ENCODE measurements at regions not wholly inside any gene's neighbourhood (a gene's known extent, or its start where the extent isn't known, plus 50 kb on each side); places are given as distances from the start of the nearest gene placed in this dataset.

DNA sequence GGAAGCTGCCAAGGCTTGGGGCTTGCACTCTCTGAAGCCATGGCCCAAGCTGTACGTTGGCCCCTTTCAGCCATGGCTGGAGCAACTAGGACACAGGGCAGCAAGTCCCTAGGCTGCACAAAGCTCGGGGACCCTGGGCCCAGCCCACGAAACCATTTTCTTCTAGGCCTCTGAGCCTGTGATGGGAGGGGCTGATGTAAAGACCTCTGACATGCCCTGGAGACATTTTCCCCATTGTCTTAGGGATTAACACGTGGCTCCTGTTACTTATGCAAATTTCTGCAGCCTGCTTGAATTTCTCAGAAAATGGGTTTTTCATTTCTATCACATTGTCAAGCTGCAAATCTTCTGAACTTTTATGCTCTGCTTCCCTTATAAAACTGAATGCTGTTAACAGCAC lies 83.0 kb upstream of the DAP start:
- Mint-ChIP-seq H3K4me1 (no peaks in the 10 kb centered on the region), H3K36me3 (no peaks in the 10 kb centered on the region), H3K27me3 (peaks cover 20% of the 10 kb centered on the region), H3K9me3 (peaks cover 14% of the 10 kb centered on the region), H3K4me3 (no peak overlapping the region), H3K27ac (no peak overlapping the region)
- no peak for DNase-seq

DNA sequence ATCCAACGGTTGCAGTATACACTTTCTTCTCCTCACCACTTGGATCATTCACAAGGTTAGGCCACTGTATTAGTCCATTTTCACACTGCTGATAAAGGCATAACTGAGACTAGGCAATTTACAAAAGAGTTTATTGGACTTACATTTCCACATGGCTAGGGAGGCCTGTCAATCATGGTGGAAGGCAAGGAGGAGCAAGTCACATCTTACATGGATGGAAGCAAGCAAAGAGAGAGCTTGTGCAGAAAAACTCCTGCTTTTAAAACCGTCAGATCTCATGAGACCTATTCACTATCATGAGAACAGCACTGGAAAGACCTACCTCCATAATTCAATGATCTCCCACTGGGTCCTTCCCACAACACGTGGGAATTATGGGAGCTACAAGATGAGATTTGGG lies 81.8 kb upstream of the DAP start:
- DNase-seq, result no peak
- H3K9me3 Mint-ChIP-seq, result peaks cover 10% of the 10 kb centered on the region
- H3K4me3 Mint-ChIP-seq, result no peak overlapping the region
- H3K27ac Mint-ChIP-seq, result no peak overlapping the region
- peaks cover 20% of the 10 kb centered on the region for H3K27me3 Mint-ChIP-seq
- no peaks in the 10 kb centered on the region for H3K36me3 Mint-ChIP-seq
- H3K4me1 Mint-ChIP-seq, result no peaks in the 10 kb centered on the region

DNA sequence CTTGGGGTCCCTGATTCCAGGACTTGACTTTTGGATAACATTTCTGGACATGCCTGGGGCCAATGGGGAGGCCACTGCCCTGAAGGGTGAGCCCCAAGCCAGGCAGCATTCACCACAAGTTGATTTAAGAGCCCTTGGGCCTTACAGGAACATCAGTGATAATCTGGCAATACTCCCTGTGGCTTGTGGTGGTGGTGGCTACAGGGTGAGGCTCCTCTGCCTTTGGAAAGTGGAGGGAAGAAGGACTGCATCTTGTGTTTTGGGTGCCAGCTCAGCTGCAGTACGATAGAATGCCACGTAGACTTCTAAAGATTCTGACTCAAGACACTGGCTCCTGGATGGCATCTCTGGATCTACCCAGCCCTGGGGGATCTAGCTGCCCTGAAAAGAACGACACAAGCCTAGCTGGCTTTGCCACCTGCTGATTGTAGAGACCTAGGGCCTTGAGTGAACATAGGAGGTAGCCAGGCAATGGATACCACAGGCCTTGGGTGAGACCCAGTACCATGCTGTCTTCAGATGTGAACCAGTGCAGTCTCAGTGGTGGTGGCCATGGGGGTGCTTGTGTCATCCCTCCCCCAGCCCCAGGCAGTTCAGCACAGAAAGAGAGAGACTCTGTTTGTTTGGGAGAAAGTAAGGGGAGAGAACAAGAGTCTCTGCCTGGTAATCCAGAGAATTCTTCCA lies 79.0 kb upstream of the DAP start:
- no peak for DNase-seq
- H3K27me3 Mint-ChIP-seq, result peaks cover 19% of the 10 kb centered on the region
- no peak overlapping the region for H3K4me3 Mint-ChIP-seq
- no peaks in the 10 kb centered on the region for H3K4me1 Mint-ChIP-seq
- no peak overlapping the region for H3K27ac Mint-ChIP-seq
- H3K36me3 Mint-ChIP-seq, result no peaks in the 10 kb centered on the region
- peaks cover 9% of the 10 kb centered on the region for H3K9me3 Mint-ChIP-seq

DNA sequence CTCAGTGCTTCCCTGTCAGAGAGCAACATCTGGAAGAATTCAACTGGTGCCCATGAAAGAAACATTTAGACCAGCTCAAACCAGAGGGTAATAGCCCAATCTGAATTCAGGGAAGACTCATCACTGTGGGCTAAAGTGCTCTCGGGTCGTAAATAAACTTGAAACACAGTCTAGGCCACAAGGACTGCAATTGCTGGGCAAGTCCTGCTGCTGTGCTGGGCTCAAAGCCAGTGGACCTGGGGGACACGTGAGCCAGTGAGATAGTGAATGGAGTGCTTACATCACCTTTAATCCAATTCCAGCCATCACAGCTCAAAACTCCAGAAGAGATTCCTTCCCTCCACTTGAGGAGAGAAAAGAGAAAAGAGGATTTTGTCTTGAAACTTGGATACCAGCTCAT lies 78.1 kb upstream of the DAP start:
- DNase-seq, result no peak
- peaks cover 11% of the 10 kb centered on the region for H3K27me3 Mint-ChIP-seq
- H3K4me3 Mint-ChIP-seq, result no peak overlapping the region
- no peaks in the 10 kb centered on the region for H3K36me3 Mint-ChIP-seq
- peaks cover 5% of the 10 kb centered on the region for H3K9me3 Mint-ChIP-seq
- H3K27ac Mint-ChIP-seq, result no peak overlapping the region
- H3K4me1 Mint-ChIP-seq, result no peaks in the 10 kb centered on the region

DNA sequence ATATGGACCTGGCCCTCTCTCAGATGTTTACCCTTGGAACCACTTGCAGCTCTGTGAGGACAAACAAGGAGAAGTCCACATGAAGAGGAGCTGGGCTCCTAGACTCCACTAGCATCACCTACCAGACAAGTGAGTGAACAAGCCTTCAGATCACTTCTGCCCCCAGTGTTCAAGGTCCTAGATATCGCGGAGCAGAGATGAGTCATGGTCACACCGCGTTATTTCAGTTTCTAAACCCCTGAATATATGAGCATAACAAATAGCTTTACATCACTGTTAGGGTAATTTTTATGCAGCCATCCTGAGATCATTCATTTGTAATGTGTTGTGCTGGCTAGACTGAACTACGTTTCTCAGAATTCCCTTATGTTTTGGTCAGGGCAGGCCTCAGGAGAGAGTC lies 77.0 kb upstream of the DAP start:
- Mint-ChIP-seq H3K36me3 (no peaks in the 10 kb centered on the region), H3K9me3 (no peaks in the 10 kb centered on the region), H3K27me3 (peaks cover 11% of the 10 kb centered on the region), H3K4me3 (no peak overlapping the region), H3K4me1 (no peaks in the 10 kb centered on the region), H3K27ac (no peak overlapping the region)
- no peak for DNase-seq

DNA sequence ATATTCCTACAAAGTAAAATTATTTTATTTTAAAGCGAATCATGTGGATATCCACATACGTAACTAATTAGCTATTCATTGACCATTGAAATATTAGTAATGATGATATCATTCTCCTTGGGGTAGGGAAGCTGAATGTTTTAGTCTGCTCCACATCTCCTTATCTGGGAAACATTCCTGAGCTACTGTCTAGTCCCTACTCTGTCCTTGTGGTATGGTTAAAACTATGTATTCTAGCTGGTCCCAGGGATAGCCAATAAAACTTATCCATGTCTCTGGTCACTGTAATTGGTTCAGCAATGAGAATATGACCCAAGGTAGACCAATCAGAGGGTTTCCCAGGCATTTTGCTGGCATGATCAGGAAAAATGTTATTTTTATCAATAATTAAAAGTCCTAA lies 76.0 kb upstream of the DAP start:
- no peak for DNase-seq
- no peaks in the 10 kb centered on the region for H3K9me3 Mint-ChIP-seq
- H3K4me1 Mint-ChIP-seq, result no peaks in the 10 kb centered on the region
- H3K4me3 Mint-ChIP-seq, result no peak overlapping the region
- peaks cover 14% of the 10 kb centered on the region for H3K27me3 Mint-ChIP-seq
- no peak overlapping the region for H3K27ac Mint-ChIP-seq
- no peaks in the 10 kb centered on the region for H3K36me3 Mint-ChIP-seq

DNA sequence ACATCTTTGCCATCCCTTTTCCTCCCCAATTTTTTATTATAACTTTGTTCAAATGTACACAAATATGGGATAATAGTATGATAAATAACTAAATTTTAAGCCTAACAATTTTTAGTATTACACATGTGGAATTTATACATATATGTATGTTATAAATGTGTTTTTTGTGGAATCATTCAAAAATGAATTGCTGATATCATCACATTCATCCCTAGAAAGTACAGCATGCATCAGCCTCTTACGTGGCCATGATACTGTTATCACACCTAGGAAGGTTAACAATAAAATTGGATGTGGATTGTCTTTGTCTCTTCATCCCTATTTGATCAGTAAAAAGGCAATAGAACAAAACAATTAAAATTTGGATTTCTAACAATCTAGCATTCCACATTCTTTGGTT lies 73.7 kb upstream of the DAP start:
- no peaks in the 10 kb centered on the region for H3K4me1 Mint-ChIP-seq
- H3K4me3 Mint-ChIP-seq, result no peak overlapping the region
- H3K36me3 Mint-ChIP-seq, result no peaks in the 10 kb centered on the region
- no peak for DNase-seq
- H3K27me3 Mint-ChIP-seq, result peaks cover 3% of the 10 kb centered on the region
- no peaks in the 10 kb centered on the region for H3K9me3 Mint-ChIP-seq
- H3K27ac Mint-ChIP-seq, result no peak overlapping the region

DNA sequence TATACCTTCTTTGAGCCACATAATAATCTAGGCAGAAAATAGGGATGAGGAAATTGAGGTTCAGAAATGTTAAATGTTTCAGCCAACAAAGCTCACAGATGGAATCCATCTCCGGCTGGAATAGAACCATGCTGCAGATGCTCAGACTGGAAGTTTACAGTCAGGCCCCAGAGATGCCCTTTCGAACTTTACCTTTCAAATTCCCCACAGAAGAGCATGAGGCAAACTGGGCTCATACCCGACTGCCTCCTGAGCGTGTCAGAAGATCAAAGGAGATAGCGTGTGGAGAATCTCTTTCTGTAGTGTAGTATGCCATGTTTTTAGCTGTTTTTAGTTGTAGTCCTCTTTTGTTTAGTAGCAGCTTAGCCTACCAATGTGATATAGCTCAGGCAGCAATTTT lies 72.0 kb upstream of the DAP start:
- Mint-ChIP-seq H3K36me3 (no peaks in the 10 kb centered on the region), H3K27ac (no peak overlapping the region), H3K9me3 (no peaks in the 10 kb centered on the region), H3K4me1 (no peaks in the 10 kb centered on the region), H3K4me3 (no peak overlapping the region), H3K27me3 (peaks cover 3% of the 10 kb centered on the region)
- DNase-seq, result no peak

DNA sequence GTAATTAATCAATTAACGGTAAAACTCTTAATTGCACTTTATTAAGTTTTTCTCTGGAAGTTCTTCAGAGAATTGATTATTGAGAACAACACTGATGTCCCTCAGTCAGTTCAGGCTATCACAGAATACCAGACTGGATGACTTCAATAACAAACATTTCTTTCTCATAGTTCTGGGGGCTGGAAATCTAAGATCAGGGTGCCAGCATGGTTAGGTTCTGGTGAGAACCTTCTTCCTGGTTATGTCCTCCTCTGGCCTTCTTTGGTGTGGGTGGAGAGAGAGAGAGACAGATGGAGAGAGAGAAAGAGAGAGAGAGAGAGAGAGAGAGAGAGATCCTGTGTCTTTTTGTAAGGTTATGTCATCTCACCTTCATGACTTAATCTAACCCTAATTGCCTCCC lies 71.4 kb upstream of the DAP start:
- H3K36me3 Mint-ChIP-seq, result no peaks in the 10 kb centered on the region
- no peaks in the 10 kb centered on the region for H3K4me1 Mint-ChIP-seq
- no peaks in the 10 kb centered on the region for H3K9me3 Mint-ChIP-seq
- H3K27ac Mint-ChIP-seq, result no peak overlapping the region
- DNase-seq, result no peak
- no peak overlapping the region for H3K4me3 Mint-ChIP-seq
- H3K27me3 Mint-ChIP-seq, result peaks cover 3% of the 10 kb centered on the region

DNA sequence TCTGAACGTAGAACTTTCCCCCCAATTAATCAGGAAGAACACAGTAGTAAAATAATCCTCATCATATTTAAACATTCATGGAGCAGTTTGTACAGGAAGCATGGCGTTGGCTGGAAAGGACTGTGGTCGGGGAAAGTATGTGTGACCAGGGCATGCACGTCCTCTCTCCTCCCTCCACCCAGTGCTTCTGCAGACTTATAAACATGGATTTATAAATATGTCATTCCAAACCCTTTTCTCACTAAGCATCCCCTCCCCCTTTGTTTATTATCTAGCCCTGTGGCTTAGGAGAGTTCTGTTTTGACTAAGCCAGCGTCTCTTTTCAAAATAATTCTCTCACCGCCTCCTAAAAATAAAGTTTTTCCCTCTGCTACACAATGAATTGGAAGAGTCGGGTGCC lies 70.4 kb upstream of the DAP start:
- no peak for DNase-seq
- H3K4me3 Mint-ChIP-seq, result no peak overlapping the region
- no peak overlapping the region for H3K27ac Mint-ChIP-seq
- no peaks in the 10 kb centered on the region for H3K9me3 Mint-ChIP-seq
- no peaks in the 10 kb centered on the region for H3K4me1 Mint-ChIP-seq
- no peaks in the 10 kb centered on the region for H3K36me3 Mint-ChIP-seq
- peaks cover 3% of the 10 kb centered on the region for H3K27me3 Mint-ChIP-seq

DNA sequence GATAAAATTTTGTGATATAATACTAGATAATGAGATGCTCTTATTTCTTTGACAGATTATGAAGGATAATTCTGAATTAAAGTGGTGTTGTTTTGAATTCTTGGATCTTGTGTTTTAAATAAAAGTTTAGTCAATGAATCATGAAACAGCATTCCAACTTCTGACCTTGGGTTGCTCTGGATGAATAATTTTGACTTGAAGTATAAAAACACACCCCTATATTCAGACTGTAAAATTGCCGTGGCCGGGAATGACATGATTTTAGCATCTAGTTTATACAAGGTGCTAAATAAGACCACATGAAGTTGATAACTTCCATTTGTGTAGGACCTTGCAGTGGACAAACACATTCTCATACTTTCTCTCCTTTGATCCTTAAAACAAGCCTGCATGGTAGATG lies 67.2 kb upstream of the DAP start:
- no peak for DNase-seq
- Mint-ChIP-seq H3K4me3 (no peak overlapping the region), H3K27me3 (peaks cover 4% of the 10 kb centered on the region), H3K36me3 (no peaks in the 10 kb centered on the region), H3K9me3 (no peaks in the 10 kb centered on the region), H3K27ac (no peak overlapping the region), H3K4me1 (no peaks in the 10 kb centered on the region)

DNA sequence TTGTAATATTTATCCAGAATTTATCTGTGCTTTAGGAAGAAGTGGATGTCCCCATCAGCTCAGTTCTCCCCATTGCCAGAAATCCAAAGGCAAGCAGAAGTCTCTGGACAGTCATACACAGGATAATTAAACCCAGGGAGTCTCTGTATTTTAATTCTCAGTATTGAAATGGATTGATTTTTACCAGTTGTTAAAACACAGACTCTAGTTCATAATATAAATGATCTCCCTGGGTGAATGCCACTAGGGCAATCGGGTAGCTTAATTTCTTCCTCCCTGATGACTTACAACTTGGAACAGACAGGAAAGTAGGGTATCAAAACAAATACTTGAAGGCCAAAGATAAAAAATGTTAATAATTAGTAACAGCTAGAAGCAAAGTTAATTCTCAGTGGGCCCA lies 66.5 kb upstream of the DAP start:
- H3K27ac Mint-ChIP-seq, result no peak overlapping the region
- no peaks in the 10 kb centered on the region for H3K36me3 Mint-ChIP-seq
- peaks cover 9% of the 10 kb centered on the region for H3K27me3 Mint-ChIP-seq
- DNase-seq, result no peak
- no peak overlapping the region for H3K4me3 Mint-ChIP-seq
- no peaks in the 10 kb centered on the region for H3K9me3 Mint-ChIP-seq
- H3K4me1 Mint-ChIP-seq, result no peaks in the 10 kb centered on the region

DNA sequence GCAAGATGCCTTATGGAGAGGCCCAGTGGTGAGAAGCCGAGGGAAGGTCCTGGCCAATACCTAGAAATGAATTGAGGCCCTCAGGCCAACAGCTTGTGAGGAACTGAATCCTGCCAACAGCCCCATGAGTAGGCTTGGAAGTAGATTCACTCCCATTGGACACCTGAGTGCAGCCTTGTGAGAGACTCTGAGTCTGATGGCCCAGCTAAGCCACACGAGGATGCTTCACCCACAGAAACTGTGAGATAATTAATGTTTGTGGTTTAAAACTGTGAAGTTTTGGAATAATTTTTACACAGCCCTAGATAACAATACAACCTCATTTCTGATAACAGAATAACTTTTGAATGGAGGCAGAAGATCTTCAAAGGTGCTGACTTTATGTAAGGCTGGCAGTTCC lies 65.9 kb upstream of the DAP start:
- no peak for DNase-seq
- Mint-ChIP-seq H3K4me1 (no peaks in the 10 kb centered on the region), H3K27me3 (peaks cover 12% of the 10 kb centered on the region), H3K36me3 (no peaks in the 10 kb centered on the region), H3K27ac (no peak overlapping the region), H3K9me3 (no peaks in the 10 kb centered on the region), H3K4me3 (no peak overlapping the region)

DNA sequence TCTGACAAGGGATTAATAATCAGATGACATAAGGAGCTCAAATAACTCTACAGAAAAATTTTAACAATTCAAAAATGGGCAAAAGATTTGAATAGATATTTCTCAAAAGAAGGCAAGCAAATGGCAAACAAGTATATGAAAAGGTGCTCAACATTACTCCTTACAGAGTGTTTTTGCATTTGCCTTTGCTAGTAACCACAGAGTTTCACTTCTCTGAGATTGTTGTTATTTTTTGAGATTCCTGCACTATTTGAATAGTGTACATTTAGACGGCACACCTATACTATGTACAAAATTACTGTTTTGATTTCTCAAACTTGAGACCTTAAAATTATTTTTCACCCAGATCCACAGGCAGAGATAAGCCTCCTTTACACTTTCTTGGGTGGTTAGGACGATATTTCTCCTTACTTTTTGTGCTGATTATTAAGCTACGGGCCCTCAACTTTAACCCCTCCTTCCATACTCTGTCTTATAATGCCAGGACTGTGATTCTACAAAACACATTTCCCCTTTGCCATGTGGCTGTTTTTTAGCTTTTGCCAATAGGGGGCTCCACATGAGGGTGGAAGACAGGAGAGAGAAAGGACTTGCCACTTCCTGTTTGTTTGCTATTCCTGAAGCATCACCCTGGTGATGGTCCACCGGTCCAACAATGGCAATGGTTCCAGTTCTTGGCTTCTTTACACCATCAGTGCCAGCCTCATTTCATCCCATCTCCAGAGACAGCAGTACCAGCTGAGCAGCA lies 65.0 kb upstream of the DAP start:
- no peaks in the 10 kb centered on the region for H3K9me3 Mint-ChIP-seq
- no peak overlapping the region for H3K4me3 Mint-ChIP-seq
- no peak overlapping the region for H3K27ac Mint-ChIP-seq
- no peak for DNase-seq
- H3K27me3 Mint-ChIP-seq, result peaks cover 14% of the 10 kb centered on the region
- no peaks in the 10 kb centered on the region for H3K4me1 Mint-ChIP-seq
- H3K36me3 Mint-ChIP-seq, result no peaks in the 10 kb centered on the region

DNA sequence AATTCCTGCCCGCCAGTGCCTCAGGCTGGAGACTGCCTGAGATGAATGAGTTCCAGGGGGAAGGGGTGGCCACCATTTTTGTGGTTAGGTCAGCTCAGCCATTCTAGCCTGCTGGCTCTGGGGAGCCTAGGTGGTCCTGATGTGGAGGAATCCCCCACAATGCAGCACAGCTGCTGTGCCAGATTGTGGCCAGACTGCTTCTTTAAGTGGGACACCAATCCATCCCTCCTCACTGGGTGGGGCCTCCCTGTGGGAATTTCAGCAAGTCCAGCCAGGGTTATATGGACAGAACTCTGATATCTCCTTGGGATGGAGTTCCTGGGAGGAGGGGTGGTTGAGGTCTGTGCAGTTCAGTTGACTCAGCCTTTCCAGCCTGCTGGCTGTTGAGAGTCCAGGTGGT lies 51.2 kb upstream of the DAP start:
- Mint-ChIP-seq H3K4me1 (no peaks in the 10 kb centered on the region), H3K27me3 (peaks cover 17% of the 10 kb centered on the region), H3K36me3 (no peaks in the 10 kb centered on the region), H3K9me3 (peaks cover 9% of the 10 kb centered on the region), H3K4me3 (no peak overlapping the region), H3K27ac (no peak overlapping the region)
- DNase-seq, result no peak
